HG03139 (cell line): ENCODE measurements at regions not wholly inside any gene's neighbourhood (a gene's known extent, or its start where the extent isn't known, plus 50 kb on each side); places are given as distances from the start of the nearest gene placed in this dataset.
"Not testable (repeated sequence)": the region's sequence is repeated elsewhere in the genome, so short reads cannot be mapped to it uniquely, and the experiment has no call there.

Experiments
- ATAC-seq: cut with Tn5 transposase; IDR thresholded peaks from one replicate; pipeline ENCODE4 v1.9.1; 2021; ENCODE audit not compliant: unreplicated experiment

DNA sequence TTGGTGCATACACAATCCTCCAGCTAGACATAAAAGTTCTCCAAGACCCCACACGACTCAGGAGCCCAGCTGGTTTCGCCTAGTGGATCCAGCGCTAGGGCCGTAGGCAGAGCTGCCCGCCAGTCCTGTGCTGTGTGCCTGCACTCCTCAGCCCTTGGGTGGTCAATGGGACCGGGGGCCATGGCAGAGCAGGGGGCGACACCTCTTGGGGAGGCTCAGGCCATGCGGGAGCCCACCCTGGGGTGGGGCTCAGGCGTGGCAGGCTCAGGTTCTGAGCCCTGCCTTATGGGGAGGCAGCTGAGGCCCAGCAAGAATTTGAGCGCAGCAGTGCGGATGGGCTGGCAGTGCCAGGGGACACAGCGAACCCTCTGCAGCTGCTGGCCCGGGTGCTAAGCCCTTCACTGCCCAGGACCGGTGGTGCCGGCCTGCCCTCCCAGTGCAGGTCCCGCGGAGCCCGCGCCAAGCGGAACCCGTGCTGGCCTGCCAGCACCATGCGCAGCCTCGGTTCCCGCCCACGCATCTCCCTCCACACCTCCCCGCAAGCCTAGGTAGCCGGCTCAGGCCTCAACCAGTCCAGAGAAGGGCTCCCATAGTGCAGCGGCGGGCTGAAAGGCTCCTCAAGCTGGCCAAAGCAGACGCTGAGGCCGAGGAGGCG is 1566.6 kb upstream of the SLC39A10 start:
- no peak for ATAC-seq

DNA sequence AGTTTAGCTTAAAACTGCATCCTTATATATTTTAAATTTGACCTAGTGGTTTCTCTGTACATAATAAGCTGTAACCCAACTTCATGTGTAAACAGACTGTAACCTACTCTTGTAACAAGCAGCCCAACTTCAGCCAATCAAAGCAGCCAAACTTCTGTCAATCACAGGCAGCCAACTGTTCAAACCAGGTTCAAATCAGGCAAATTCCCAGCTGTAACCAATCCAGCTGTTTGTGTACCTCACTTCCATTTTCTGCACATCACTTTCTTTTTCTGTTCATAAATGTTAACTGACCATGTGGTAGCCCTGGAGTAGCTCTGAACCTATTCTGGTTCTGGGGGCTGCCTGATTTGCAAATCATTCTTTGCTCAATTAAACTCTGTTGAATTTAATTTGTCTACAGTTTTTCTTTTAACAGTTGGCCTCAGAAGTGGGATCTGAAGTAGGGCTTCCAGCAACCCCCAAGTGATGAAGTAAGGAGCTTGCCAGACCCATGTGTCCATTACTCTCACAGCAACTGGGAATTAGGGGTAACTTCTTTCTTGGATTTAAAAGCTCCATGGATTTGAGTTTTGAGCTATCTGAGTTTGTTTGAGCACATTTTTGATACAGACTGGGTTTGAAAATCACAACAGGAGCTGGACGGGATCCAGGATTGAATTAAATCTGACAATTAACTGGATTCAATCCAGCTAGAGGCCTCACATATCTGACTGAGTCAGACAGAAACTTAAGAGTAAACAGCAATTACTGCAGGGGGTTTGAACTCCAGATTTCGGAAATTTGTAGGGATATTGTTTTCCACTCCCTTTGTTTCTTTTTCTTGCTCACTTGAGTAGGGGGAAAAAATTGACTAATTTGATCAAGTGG is 1569.7 kb upstream of the SLC39A10 start:
- no peak for ATAC-seq

DNA sequence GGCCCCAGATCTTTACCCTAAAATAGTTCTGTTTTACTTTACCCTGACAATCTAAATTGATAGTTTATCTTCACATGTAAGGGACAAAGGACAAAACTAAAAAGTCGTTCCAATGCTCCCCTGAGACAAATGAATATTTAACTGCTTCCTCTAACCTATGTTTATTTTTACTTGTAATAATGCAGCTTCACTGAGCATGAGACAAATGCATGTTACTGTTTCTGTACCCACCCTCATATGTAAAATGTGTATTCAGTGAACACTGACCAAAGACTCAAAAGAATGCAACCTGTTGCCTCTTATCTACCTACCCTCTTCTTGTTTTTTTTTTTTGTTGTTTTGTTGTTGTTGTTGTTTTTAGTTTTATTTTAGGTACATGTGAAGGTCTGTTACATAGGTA is 1570.9 kb upstream of the SLC39A10 start:
- no peak for ATAC-seq

DNA sequence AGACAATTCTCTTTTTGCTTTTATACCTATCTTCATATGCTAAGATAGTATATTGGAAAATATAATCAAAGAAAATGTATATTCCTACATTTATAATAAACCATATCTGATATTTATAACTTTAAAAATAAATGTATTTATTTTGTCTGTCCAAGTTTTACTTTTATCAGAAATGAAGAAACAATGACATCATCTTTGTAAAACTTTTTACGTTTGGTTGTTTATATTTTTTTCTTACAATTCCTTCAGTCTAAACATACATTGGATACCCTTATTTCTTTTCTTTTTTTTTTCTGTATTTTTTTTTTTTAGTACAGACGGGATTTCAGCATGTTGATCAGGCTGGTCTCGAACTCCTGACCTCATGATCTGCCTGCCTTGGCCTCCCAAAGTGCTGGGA is 1577.0 kb upstream of the SLC39A10 start:
- ATAC-seq = no peak

DNA sequence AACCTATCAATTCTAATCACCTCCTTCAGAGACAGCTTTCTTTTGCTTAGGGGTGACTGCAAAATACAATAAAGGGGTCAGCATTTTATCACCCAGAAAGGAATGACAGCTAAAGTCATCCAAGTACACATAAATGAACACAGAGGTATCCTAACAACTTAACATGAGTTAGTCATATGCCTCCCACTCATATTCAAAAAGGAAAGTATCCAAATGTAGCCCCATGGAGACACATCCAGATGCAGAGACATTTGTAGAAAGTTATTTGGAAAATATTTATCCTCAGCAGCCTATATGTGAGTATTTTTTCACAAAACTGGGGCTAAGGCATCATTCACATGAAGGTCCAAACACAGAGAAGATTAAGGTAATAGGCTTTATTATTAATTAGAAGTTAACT is 1579.7 kb upstream of the SLC39A10 start:
- ATAC-seq = no peak

DNA sequence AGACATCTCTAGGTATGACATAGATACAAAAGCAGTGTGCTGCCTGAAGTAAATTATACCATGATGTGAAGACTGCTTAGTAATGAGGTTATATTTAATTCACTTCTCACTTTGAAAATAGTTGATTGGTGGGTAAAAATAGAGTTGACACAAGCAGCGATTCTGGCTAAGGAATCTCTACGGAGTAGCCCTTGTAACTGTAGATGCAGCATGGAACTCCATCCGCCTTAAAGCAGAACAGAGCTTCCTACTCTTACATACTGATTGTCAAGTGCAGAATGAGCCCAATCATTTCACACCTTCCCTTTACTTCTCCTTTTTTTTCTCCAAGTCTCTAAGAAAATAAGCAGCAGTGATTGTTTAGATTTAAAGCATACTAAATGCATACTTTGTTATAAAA is 1594.6 kb upstream of the SLC39A10 start:
- no peak for ATAC-seq

DNA sequence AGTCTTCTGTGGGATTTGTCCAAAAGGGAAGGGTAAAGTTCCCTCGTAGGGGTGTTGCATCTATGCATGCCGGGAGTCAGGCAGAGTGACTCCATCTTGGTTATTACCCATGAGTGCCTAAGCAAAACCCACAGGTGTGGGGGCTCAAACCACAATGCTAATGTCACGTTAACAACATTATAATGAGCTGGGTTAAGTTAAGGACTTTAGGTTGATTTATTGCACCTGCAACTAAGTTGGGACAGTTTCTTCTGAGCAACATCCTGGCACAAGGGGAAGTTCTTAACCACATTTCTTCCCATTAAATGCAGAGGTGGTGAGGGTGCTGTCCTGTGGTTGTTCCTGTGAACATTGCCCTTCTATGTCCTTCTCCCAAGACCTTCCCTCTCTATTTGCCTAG is 1596.8 kb upstream of the SLC39A10 start:
- ATAC-seq = no peak

DNA sequence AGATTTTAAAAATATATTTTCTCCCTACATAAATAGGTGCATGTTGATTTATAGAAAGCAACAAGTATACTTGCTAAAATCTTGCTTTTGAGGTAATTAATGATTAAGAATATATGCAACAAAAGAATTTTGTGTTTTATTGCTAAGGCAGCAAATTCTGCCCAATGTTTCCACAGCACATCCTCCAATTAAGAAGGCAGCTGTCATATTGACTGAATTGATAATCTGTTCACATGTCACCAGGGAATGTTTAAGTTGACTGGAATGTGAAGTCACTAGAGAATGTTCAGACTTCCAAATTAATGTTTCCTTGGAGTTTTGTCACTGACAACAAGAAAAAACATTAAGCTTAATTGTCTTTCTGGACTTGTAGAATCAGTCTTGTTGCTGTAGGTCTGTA is 1602.7 kb upstream of the SLC39A10 start:
- no peak for ATAC-seq

DNA sequence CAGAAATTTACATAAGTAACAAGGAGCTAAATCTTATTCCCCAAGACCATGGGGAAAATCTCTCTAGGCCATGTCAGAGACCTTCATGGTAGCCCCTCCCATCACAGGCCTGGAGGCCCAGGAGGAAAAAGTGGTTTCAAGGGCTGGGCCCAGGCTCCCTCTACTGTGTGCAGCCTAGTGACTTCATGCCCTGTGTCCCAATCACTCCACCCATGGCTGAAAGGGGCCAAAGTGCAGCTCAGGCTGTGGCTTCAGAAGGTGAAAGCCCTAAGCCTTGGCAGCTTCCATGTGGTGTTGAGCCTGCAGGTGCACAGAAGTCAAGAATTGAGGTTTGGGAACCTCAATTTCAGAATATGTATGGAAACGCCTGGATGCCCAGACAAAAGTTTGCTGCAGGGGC is 1612.7 kb upstream of the SLC39A10 start:
- no peak for ATAC-seq

DNA sequence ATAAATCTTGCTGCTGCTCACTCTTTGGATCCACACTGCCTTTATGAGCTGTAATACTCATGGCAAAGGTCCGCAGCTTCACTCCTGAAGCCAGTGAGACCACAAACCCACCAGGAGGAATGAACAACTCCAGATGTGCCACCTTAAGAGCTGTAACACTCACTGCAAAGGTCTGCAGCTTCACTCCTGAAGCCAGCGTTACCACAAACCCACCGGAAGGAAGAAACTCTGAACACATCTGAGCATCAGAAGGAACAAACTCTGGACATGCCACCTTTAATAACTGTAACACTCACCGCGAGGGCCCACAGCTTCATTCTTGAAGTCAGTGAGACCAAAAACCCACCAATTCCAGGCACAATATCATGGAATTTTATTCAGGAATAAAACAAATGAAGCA is 1635.9 kb upstream of the SLC39A10 start:
- ATAC-seq = not testable (repeated sequence)

DNA sequence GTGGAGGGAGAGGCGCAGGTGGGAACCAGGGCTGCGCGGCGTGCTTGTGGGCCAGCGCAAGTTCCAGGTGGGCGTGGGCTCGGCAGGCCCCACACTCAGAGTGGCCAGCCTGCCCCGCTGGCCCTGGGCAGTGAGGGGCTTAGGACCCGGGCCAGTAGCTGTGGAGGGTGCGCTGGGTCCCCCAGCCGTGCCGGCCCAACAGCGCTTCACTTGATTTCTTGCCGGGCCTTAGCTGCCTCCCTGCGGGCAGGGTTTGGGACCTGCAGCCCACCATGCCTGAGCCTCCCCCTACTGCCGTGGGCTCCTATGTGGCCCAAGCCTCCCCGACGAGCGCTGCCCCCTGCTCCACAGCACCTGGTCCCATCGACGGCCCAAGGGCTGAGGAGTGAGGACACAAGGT is 1636.9 kb upstream of the SLC39A10 start:
- ATAC-seq = no peak

DNA sequence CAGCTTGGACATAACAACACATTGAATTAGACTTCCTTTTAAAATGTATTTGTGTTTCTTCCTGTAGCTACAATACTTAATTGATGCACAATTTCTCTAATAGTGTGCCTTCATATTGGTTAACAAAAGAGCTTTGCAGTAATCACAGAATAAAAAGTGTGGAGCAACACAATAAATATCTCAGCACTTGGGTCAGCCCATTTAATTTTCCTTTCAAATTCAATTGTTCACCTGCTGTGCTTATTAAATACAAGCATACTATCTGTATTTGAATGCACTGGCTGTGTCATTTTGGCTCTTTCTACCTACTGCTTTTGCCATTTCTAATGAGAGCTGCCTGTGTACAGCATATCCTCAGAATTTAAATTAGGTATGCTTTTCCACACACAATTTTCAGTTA is 1641.3 kb upstream of the SLC39A10 start:
- no peak for ATAC-seq

DNA sequence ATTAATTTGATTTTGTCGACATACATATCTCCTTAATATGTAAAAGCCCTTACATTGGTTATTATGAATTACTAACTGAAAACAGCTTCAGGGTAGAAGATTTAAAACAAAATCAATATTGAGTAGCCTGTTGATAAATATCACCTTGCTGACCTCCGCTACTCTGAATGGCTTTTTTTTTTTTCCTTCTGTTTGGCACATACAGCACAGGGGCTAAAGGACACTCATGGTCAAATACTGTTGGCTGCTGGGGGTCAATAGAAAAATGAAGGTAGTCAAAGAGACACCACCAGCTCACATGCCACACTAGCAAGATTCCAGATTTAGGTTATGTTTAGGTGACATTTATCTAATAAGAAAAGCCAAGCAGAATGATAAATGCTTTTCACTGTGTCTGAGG is 1642.4 kb upstream of the SLC39A10 start:
- ATAC-seq = no peak

DNA sequence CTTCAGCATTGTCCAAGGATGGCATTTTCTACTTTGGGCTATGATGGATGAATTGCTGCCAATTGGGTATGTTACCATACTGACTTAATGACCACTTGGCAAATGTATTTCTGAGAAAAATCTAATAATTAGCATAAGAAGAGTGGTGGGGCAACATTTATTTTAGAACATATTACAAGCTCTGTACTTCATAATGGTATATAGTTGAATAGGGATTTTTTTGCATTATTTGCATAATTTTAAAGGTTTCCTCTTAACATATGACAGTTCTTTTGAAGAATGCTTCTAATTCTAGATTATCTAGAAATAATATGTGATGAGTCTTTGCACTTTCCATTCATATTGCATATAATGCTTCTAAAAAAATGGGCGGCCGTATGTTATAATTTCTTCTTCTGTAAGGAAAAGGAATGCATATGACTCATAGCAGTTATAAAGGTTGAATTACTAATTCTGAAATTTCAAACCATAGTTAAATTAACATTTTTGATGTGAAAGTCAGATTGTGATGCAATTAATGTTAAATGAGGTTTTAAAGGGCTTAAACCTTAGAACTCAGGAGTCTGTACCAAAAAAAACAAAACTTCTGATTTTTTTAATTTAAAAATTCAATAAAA is 1652.3 kb upstream of the SLC39A10 start:
- ATAC-seq = no peak

DNA sequence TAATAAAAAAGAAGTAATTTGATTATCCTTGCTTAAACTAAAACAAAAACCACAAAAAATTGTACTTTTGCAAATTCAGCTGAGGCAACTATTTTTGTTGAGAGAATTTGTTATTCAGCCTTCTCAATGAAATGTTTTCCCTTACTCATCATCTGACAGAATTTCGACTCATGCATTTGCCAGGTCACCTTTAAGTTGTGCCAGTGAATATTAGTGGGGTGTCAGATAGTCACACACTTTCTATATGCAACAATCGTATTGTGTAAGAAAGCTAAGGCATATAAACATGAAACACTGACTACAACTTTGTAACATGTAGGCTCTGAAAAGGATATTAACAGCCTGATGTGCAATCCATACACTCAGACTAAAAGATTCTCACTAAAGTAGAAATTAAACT is 1653.1 kb upstream of the SLC39A10 start:
- no peak for ATAC-seq

DNA sequence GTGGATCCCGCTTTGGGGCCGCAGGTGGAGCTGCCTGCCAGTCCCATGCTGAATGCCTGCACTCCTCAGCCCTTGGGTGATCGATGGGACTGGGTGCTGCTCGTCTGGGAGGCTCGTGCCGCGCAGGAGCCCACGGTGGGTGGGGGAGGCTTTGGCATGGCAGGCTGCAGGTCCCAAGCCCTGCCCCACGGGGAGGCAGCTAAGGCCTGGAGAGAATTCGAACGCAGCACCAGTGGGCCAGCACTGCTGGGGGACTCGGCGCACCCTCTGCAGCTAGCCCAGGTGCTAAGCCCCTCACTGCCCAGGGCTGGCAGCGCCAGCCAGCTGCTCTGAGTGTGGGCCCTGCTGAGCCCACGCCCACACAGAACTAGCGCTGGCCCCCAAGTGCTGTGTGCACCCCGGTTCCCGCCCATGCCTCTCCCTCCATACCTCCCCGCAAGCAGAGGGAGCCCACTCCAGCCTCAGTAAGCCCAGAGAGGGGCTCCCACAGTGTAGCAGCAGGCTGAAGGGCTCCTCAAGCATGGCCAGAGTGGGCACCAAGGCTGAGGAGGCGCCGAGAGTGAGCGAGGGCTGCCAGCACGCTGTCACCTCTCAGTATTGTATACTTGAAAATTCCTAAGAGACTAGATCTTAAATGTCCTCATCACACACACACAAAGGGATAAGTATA is 1654.2 kb upstream of the SLC39A10 start:
- ATAC-seq = no peak

DNA sequence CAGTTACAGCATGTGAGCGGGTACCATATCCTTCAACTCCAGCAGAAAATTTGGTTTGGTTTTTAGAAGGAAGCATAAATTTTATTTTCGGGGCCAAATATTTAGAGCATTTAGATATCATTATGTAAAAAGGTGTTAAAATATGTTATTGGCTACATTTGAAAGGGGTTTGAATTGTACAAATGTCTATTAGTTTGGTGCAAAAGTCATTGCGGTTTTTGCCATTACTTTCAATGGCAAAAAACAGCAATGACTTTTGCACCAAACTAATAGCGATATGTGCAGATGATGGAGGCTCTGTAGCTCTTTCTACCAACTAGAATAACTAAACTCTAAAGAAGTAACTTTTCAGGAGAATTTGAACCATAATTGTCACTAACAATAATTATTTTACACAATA is 1666.2 kb upstream of the SLC39A10 start:
- no peak for ATAC-seq

DNA sequence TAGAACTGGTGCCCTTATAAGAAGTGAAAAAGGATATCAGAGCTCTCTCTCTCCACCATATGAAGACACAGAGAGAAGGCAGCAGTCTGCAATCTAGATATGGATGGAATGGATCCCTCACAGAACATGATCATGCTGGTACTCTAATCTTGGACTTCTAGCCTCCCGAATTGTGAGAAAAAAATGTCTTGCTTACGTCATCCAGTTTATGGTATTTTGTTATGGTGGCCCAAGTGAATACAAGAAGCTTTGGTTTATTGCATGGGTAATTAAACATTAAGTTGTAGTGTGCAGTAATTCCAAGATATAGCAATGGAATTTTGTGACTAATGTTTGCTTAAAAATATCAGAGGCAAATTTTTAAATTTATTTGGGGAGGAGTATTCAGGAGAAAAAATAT is 1667.4 kb upstream of the SLC39A10 start:
- ATAC-seq = no peak

DNA sequence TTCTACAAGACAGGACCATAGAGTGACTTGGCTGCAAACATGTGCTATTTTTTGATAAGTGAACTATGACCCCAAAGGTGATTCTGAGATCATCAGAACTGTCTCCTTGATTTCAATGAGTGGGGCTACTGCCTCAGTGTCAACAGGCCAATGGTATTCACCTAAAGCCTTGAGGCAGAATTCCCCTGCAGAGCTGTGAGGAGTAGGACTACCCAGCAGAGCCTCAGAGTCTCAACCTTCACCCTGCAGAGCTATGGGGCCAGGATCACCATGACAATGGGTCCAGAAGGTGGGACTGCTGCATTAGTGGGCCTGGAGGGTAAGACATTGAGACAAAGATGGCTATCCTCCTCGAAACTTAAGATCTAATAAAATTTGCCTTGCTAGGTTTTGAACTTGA is 1668.2 kb upstream of the SLC39A10 start:
- ATAC-seq = no peak

DNA sequence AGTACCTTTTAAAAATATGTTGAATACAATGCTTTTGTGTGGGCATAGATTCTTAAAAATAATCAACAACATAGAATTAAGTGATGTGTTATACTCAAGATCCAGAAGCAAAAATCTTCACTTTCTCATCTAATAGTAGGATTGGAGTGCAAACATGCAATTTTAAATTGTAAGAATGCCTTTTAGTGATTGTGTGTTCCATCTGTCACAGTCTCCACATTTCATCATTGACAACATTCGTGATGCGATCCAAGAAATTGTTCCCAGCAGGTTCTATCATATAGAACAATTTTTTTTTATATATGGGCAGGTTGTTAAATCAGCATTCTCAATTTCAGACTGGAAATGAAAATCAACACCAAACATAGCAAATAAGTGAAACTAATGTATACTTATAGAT is 1671.8 kb upstream of the SLC39A10 start:
- ATAC-seq = no peak

DNA sequence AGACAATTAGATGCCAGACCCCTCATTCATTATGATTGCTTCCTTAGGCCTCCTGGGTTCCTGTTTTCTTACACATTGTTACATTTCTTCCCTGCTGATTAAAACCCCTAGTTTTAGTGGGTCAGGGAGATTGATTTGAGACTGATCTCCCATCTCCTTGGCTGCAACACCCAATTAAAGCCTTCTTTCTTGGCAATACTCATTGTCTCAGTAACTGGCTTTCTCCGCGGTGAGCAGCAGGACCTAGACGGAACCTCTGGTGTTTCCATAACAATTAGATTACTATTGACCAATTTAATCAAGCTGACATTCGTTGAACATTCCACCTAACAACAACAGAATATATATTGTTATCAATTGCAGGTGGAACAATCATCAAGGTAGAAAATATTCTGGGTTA is 1676.4 kb upstream of the SLC39A10 start:
- ATAC-seq = no peak

DNA sequence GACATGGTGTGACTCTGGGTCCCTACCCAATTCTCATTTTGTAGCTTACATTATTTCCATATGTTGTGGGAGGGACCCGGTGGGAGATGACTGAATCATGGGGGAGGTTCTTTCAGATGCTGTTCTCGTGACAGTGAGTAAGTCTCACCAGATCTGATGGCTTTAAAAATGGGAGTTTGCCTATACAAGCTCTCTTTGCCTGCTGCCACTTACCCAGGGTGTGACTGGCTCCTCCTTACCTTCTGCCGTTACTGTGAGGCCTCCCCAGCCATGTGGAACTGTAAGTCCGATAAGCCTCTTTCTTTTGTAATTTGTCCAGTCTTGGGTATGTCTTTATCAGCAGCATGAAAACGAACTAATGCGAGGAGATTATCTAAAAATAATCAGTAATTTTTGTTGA is 1683.2 kb upstream of the SLC39A10 start:
- no peak for ATAC-seq
